ENCODE measurements at regions not wholly inside any gene's neighbourhood (a gene's known extent, or its start where the extent isn't known, plus 50 kb on each side); places are given as distances from the start of the nearest gene placed in this dataset.

DNA sequence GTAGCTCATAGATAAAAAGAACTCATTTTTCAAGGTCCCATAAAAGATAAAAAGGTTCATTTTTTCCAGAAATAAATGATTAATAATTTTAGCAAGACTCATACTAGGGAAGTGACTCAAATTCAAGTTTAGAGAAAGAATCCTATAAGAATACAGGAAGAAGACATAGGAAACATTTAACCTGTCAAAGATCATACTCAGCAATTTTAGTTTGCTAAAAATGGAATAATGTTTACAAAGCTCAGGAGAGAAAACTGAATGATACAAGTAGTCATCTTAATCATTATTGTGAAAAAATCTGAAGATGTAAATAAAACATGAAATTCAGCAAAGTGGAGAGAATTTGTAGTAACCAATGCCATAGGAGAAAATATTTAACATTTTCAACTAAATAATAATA lies 926.6 kb downstream of the TBC1D32 start (continued):
- TF ChIP-seq, protein P1, sequence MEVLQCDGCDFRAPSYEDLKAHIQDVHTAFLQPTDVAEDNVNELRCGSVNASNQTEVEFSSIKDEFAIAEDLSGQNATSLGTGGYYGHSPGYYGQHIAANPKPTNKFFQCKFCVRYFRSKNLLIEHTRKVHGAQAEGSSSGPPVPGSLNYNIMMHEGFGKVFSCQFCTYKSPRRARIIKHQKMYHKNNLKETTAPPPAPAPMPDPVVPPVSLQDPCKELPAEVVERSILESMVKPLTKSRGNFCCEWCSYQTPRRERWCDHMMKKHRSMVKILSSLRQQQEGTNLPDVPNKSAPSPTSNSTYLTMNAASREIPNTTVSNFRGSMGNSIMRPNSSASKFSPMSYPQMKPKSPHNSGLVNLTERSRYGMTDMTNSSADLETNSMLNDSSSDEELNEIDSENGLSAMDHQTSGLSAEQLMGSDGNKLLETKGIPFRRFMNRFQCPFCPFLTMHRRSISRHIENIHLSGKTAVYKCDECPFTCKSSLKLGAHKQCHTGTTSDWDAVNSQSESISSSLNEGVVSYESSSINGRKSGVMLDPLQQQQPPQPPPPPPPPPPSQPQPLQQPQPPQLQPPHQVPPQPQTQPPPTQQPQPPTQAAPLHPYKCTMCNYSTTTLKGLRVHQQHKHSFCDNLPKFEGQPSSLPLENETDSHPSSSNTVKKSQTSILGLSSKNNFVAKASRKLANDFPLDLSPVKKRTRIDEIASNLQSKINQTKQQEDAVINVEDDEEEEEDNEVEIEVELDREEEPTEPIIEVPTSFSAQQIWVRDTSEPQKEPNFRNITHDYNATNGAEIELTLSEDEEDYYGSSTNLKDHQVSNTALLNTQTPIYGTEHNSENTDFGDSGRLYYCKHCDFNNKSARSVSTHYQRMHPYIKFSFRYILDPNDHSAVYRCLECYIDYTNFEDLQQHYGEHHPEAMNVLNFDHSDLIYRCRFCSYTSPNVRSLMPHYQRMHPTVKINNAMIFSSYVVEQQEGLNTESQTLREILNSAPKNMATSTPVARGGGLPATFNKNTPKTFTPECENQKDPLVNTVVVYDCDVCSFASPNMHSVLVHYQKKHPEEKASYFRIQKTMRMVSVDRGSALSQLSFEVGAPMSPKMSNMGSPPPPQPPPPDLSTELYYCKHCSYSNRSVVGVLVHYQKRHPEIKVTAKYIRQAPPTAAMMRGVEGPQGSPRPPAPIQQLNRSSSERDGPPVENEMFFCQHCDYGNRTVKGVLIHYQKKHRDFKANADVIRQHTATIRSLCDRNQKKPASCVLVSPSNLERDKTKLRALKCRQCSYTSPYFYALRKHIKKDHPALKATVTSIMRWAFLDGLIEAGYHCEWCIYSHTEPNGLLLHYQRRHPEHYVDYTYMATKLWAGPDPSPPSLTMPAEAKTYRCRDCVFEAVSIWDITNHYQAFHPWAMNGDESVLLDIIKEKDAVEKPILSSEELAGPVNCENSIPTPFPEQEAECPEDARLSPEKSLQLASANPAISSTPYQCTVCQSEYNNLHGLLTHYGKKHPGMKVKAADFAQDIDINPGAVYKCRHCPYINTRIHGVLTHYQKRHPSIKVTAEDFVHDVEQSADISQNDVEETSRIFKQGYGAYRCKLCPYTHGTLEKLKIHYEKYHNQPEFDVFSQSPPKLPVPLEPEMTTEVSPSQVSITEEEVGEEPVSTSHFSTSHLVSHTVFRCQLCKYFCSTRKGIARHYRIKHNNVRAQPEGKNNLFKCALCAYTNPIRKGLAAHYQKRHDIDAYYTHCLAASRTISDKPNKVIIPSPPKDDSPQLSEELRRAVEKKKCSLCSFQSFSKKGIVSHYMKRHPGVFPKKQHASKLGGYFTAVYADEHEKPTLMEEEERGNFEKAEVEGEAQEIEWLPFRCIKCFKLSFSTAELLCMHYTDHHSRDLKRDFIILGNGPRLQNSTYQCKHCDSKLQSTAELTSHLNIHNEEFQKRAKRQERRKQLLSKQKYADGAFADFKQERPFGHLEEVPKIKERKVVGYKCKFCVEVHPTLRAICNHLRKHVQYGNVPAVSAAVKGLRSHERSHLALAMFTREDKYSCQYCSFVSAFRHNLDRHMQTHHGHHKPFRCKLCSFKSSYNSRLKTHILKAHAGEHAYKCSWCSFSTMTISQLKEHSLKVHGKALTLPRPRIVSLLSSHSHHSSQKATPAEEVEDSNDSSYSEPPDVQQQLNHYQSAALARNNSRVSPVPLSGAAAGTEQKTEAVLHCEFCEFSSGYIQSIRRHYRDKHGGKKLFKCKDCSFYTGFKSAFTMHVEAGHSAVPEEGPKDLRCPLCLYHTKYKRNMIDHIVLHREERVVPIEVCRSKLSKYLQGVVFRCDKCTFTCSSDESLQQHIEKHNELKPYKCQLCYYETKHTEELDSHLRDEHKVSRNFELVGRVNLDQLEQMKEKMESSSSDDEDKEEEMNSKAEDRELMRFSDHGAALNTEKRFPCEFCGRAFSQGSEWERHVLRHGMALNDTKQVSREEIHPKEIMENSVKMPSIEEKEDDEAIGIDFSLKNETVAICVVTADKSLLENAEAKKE (CRISPR knock-in tag; IDR thresholded peaks at IDR 0.05), result no peak
- no peak for TF ChIP-seq REST (IDR thresholded peaks at IDR 0.05; ENCODE audit: unreplicated experiment)

DNA sequence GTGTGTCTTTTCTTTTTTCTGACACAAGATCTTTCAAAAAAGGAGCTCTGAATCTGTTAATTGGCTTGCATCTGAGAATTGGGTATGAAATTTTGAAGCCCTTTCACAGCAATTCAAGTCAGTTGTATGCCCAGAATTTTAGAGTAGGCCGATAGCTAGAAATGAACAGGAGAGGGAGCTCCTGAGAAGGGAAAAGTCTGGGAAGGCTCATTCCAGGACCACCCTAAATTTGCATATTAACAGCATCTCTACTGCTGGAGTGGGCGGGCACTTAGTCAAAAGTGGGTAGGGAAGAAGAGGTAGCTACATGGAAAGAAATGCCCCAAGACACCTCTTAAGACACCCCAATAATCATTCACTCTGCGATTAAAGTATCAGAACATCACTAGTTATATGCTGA lies 928.3 kb downstream of the TBC1D32 start:
- no peak overlapping the region for H3K27ac ChIP-seq (ENCODE audit: low read depth)
- peak; percentile 85 for DNase-seq (ENCODE audit: low spot score)
- H2AFZ ChIP-seq, result no peak overlapping the region
- peak; percentile 94 for ATAC-seq
- no peaks in the 10 kb centered on the region for H3K79me2 ChIP-seq (replicated peaks; ENCODE audit: insufficient read depth)
- H3K27ac Mint-ChIP-seq, result no peak overlapping the region
- peaks cover 1% of the 10 kb centered on the region for H3K27me3 Mint-ChIP-seq (ENCODE audit: insufficient read depth, low read depth, poor library complexity)
- no peaks in the 10 kb centered on the region for H3K4me1 ChIP-seq (ENCODE audit: insufficient read depth)
- no peaks in the 10 kb centered on the region for H3K36me3 Mint-ChIP-seq (ENCODE audit: low read depth)
- H3K36me3 ChIP-seq (ENCODE audit: insufficient read depth), result no peaks in the 10 kb centered on the region
- no peaks in the 10 kb centered on the region; the same call in 2 of the 3 replicates for H3K9me3 Mint-ChIP-seq
- no peak overlapping the region for H3K4me3 ChIP-seq
- no peaks in the 10 kb centered on the region for H3K27me3 ChIP-seq (ENCODE audit: insufficient read depth)
- no peaks in the 10 kb centered on the region for H4K20me1 ChIP-seq (replicated peaks; ENCODE audit: insufficient read depth)
- no peak overlapping the region for H3K4me3 Mint-ChIP-seq
- no peaks in the 10 kb centered on the region for H3K9me2 ChIP-seq (ENCODE audit: insufficient read depth)
- H3K4me2 ChIP-seq, result no peak overlapping the region
- no peaks in the 10 kb centered on the region for H3K4me1 Mint-ChIP-seq
- H3F3A ChIP-seq (replicated peaks; ENCODE audit: low read depth), result no peaks in the 10 kb centered on the region
- no peak for TF ChIP-seq EZH2phosphoT487 (IDR thresholded peaks at IDR 0.05; ENCODE audit: unreplicated experiment)
- TF ChIP-seq, protein P2, sequence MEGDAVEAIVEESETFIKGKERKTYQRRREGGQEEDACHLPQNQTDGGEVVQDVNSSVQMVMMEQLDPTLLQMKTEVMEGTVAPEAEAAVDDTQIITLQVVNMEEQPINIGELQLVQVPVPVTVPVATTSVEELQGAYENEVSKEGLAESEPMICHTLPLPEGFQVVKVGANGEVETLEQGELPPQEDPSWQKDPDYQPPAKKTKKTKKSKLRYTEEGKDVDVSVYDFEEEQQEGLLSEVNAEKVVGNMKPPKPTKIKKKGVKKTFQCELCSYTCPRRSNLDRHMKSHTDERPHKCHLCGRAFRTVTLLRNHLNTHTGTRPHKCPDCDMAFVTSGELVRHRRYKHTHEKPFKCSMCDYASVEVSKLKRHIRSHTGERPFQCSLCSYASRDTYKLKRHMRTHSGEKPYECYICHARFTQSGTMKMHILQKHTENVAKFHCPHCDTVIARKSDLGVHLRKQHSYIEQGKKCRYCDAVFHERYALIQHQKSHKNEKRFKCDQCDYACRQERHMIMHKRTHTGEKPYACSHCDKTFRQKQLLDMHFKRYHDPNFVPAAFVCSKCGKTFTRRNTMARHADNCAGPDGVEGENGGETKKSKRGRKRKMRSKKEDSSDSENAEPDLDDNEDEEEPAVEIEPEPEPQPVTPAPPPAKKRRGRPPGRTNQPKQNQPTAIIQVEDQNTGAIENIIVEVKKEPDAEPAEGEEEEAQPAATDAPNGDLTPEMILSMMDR (conservative IDR thresholded peaks at IDR 0.05; ENCODE audit: low read depth in 2 of 2), result peak; percentile 78 to 86
